T-helper 2 cell treated with Interferon-gamma antibody and Interleukin-4, amounts not matched to agents 100 ng/mL and 5 ng/mL, for 36 hours (primary cell): ENCODE measurements at regions not wholly inside any gene's neighbourhood (a gene's known extent, or its start where the extent isn't known, plus 50 kb on each side); places are given as distances from the start of the nearest gene placed in this dataset.
"Not testable (repeated sequence)": the region's sequence is repeated elsewhere in the genome, so short reads cannot be mapped to it uniquely, and the experiment has no call there.

Source experiments
- intact Hi-C: fragments of 100-400 bp; cut with micrococcal nuclease; formaldehyde crosslinking; loops from one replicate; pipeline ENCODE4 v1.15.1; 2023

DNA sequence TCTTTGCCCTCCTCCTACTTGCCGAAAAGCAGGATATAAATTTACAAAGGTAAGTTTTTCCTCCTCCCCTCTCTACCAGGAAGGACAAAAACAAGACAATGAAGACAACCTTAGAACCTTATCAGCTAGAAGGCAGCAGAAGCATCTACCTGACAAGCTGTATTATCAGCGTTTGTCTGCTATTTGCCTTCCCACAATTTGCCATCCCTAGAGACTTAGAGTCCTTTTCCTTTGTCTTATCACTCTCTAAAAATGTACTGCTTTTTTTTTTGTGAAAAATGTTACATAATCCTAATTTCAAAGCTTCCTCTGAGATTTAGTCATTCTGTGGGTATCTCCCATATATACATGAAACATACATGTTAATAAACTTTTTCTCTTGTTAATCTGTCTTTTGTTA lies 176.9 kb upstream of the PROK2 start:
- intact Hi-C loops = no loop called here

DNA sequence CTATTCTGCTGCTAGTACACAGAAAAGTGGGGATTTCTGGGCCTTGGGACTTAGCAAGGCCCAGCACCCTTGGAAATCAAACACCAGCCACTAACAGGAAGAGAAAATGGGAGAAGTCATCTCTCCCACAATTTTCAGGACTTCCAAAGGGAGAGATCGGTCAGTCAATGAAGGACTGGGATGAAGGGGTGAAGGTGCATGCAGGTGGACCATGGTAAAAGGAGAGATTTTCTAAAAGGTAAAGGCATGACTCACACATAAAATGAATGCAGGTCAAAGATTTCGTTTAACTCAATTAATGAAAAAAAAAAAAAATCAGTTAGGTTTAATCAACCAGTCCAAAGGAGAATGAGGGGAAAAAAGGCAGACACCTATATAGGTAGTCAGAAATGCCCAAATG lies 176.4 kb upstream of the PROK2 start:
- intact Hi-C loops = no loop called here

DNA sequence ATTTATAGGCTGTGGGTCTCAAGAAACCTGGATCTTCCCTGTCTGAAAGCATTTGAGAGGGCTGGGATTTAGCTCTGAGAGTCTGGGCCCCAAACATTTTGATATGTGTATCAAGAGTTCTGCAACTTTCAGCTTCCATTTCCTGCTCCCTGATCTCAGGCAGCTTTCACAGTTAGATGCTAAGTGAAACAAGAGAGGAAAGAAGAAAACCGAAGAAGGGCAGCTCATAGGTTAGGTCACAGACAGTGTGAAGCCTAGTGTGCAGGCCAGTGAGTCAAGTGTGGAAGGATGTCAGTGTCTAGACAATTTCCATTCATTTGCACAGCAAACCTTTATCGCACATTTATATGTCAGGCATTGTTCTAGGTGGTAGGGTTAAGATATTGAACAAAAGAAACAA lies 173.6 kb upstream of the PROK2 start:
- intact Hi-C loops = loop anchor here (10.0 kb wide), 1 partner anchor 76 kb away; no protein-coding TSS in a partner anchor

DNA sequence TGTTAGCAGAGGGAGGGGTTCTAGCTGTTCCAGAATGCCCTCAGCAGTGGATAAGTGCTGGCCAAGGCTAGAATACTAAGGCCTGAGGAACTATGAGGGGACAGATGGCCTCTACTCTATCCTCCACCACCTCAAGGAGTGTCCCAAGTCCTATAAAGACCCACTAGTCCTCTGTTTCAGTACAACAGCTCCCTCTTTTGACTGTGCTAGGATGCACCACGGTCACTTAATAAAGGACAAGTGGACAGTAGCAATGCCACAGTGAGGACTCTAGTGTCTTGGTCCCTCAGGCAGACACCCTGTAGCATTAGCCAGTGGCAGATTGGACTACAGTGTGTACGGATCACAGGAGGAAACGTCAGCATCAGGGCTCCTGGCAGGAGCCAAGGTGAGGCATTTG lies 171.8 kb upstream of the PROK2 start:
- intact Hi-C loops = loop anchor here (10.0 kb wide), 1 partner anchor 78 kb away; no protein-coding TSS in a partner anchor

DNA sequence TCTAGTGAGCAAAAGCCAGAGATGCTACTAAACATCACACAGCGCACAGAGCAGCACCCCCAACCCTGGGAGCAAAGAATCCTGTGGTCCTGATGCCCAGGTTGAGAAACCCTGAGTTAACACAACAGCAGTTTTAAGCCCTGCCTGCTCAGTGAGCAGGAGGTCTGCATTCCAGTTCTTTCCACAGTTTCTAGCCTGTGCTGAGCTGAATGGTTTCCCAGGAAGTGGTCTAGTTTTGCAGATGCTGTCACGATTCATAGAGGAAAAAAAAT lies 171.1 kb upstream of the PROK2 start:
- intact Hi-C loops = loop anchor here (10.0 kb wide), 1 partner anchor 79 kb away; no protein-coding TSS in a partner anchor

DNA sequence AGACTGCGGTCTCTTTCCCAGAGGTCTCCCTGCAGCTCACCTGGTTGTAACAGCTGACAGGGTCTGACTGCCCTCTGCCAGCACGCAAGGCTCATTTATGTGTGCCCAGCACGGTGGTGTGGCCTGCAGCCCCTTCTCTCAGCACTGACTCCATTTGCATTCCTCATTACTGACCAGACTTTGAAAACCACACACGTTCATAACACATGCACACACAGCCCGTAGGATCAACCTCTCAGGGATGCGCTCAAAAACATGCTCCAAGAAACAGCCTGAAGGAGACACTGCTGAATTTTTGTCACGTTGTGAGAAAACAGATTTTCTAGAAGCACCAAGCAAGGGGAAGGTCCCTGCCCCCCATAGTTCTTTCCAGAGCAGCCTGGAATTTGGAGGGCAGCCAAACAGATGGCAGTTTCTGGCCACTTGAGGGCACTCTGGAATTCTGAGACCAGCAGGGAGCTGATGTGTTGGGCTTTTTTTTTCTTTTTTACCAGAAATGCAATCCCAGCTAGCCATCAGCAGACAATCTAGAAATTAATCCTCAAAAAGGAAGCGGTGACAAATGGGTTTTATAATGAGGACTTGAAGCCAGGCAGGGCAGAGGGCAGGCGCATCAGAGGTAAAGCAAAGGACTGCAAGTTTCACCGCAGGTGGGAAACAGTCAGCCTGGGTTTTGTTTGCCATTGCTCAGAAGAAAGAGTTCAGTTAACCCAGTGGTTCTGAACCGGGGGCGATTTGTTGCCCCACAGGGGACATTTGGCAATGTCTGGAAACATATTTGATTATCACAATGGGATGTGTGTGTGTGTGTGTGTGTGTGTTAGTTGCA lies 170.5 kb upstream of the PROK2 start:
- intact Hi-C loops = loop anchor here (10.0 kb wide), 1 partner anchor 79 kb away; no protein-coding TSS in a partner anchor

DNA sequence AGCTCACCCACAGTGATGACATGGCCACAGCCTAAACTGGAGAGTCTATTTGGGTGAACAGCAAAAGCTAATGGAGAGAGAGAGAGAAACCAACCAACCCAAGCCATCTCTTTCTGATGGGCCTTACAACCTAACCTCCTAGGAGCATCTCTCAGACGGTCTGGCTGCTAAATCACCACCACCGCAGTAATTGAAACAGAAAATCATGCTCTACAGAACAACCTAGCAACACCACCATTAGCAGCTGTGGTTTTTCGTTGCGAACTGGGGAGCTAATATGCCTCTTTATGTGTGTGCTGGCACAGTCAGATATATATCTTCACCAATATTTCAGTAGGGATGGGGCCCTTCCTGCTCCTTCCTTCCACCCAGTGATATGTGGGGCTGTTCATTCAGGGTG lies 166.9 kb upstream of the PROK2 start:
- intact Hi-C loops = loop anchor here (10.0 kb wide), 1 partner anchor 83 kb away; no protein-coding TSS in a partner anchor

DNA sequence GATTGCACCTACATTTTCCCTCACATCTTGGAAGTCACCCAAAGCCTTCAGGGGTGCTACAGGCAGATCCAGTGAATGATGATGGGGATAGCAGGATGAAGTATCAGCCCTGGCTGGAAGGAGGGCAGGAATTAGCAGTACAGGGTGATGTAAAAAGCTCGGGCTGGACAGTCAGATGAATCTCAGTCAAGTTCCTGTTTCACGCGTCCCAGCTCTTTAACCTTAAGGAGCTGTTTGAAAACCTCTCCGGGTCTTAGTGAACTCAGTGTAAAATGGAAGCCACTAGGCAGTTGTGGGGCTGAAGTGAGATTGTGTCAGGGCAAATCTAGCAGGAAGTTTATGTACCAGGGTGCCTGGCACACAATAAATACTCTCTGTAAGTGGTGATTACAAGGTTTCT lies 166.4 kb upstream of the PROK2 start:
- intact Hi-C loops = loop anchor here (10.0 kb wide), 1 partner anchor 83 kb away; no protein-coding TSS in a partner anchor

DNA sequence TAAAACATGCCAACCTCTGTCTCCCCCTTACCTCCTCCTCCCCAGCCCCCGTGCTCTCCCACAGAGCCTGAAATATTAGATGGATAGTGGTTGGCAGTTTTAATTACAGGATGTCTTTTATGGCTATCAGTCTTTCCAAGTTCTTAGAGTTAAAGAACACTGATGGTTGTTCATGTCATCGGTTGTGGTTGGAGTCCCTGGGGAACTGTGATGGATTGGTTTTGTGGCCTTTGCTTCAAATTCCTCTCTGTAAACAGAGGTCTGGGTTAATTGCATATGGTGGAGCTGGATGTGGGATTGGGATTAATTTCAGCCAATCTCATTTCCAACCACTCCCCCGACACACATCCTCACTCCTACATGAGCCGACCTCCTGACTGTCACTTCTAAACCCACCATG lies 164.5 kb upstream of the PROK2 start:
- intact Hi-C loops = no loop called here

DNA sequence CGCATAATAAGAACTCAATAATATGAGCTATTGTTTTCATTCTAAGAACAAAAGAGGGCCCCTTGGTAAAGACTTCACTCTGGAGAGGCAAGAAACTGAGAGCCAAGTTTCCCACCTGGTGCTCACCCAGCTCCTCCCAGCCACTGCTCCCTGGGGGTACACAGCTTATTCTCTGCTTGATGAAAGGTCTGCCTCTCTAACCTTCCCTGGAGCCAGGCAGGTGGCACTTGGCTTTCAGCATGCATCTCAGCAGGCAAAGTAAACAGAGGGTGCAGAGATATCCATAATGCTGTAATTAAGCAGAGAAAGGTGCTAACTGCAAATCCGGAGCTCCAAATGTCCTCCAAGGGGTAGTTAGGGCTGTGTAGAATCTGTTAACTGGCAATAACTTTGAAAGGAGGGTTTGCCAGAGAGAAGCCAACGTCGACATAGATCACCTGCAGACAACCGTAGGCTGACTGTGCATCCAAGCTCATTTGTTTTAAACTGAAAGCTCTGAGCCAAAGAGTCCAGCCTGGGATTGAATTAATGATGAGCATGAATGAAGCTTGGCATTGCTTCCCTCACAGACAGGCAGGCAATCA lies 159.6 kb upstream of the PROK2 start:
- intact Hi-C loops = no loop called here

DNA sequence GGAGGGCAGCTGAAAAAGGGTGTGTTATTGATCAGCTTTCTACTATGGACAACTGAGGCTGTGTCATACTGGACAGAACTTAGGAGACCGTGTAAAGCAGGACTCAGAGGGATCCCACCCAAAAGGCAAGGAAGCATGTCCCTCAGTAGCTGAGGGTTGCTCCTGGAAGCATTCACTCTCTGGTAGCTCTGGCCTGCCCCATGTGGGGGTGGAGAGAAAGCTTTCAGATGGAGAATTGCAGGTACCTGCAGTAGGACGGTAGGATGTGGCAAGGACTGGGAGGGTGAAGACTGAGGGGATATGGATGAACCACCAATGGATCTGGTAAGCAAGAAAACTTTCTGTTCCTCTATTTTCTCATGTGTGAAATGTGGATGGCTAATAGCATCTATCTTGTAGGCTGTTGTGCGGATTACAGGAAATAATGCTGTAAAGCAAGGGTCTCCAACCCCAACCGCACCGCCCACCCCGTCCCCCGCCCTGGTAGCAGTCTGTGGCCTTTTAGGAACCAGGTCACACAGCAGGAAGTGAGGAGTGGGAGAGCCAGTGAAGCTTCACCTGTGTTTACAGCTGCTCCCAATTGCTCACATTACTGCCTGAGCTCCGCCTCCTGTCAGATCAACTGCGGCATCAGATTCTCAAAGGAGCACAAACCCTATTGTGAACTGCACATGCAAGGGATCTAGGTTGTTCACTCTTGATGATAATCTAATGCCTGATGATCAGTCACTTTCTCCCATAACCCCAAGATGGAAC lies 157.7 kb upstream of the PROK2 start:
- intact Hi-C loops = no loop called here

DNA sequence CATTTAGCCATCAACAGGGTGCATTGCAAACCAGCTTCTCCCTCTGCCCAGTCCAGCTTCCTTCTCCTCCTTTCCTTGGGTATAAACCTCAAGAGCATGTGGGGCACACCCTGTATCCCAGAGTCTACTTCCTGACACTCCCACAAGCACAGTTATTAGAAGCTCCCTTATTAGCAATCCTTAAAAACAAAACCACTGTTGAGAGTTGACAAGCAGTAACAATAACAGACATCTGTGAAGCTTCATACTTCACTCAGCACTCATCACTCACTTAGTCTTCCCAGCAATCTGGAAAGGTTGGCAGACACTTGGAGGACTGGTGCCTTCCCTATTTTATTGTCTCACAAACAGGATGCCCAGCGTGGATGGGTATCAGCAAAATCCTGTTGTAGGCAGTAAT lies 155.5 kb upstream of the PROK2 start:
- intact Hi-C loops = no loop called here

DNA sequence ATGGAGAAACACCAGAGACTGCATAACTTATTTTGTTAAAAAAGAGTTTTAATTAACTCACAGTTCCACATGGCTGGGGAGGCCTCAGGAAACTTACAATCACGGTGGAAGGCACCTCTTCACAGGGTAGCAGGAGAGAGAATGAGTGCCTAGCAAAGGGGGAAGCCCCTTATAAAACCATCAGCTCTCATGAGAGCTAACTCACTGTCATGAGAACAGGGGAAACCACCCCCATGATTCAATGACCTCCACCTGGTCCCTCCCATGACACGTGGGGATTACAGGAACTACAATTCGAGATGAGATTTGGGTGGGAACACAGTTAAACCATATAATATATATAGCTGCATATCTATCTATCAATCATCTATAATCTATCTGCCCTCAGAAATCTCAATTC lies 153.1 kb upstream of the PROK2 start:
- intact Hi-C loops = not testable (repeated sequence)

DNA sequence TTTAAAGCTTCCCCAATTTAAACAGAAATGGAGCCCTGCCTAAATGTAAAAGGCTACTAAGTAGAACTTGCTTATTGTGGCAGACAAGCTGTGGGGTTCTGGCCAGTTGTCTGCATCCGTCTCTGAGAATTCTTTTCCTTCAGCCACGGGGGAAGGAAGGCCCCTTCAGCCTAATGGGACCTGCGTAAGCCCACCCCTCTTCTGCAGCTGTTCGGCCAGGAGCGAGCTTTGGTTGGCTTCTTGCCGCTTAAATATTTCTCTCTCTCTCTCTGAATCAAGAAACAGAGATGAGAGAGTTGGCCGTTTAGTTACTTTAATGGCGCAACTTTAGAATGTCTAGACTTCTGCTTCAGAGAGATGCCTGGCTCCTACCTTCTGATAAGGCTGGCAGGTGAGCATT lies 151.7 kb upstream of the PROK2 start:
- intact Hi-C loops = no loop called here

DNA sequence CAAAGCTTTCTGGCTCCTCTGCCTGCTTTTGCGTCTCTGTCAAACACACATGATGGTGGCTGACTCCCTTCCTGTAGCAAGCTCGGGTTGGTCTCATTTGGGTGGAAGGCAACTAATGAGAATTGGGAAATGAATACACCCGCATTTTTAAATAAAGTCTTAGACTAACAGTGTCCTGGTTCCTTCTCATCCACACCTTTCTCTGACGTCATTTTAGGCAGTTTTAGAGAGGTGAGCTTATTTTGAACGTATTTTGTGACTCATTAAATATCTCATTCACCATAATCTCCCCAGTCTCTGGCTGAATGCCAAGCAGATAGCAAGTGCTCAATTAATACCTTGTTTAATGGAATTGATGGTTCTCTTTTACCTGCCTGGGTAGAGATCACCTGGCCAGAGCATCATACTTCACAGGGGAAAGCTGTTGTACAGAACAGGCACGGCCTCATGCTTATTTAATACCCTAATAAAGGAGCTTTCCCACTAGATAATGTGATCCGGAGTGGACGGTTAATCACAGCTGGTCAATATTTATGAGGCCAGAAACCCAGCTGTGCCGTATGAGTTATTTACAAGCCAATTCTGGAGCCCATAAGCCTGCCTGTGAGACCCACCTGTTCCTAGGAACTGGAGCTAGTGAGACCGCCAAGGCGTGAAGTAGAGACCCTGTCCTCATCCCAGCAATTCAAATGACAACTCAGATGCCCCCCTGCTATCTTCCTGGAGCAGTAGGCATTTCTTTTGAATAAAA lies 149.7 kb upstream of the PROK2 start:
- intact Hi-C loops = no loop called here

DNA sequence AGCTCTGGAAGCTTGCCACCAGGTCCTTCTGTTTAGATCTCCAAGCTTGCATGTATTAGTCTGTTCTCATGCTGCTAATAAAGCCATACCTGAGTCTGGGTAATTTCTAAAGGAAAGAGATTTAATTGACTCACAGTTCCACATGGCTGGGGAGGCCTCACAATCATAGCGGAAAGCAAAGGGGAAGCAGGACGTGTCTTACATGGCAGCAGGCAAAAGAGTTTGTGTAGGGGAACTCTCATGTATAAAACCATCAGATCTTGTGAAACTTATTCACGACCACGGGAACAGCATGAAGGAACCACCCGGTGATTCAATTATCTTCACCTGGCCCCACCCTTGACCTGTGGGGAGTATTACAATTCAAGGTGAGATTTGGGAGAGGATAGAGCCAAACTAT lies 147.0 kb upstream of the PROK2 start:
- intact Hi-C loops = no loop called here

DNA sequence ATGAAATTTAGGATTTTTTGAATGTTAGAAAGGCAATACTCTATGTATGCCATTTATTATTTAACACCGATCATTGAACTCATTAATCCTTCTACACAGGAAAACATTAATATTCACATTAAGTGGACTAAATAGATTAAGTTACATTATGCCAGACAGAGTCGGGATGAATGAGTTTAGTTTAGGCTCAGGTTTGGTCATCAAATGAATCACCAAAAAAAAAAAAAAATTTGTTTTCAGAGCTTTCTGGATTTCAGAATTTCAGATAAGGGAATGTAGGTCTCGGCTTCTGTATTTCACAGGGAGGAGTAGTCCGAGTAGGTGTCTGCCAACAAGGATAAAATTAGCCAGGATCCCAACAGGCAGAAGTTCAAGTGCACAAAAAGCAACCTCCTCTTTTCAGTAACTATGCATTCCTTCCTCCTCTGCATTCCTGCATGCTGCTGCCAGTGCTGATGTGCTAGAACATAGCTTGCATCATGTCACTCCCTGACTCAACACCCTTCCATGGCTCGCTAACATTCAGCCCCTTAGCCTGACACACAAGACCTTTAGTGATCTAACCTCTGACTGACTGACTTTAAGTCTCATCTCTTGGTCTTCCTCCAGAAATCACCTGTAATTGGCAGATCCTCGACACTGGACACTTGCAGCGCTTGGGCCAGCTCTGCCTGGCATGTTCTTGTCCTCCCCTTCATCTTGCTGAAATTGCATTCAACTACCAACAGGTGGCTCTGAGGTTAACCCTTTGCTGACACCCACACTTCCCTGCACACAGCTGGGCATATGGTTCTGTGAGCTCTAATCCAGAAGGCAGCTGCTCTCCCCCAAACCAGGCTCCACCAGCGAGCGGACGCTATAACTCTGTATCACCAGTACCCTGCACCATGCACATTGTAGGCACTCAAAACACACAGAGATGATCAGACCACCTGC lies 145.4 kb upstream of the PROK2 start:
- intact Hi-C loops = loop anchor here (1.0 kb wide), 1 partner anchor 892 kb away; no protein-coding TSS in a partner anchor

DNA sequence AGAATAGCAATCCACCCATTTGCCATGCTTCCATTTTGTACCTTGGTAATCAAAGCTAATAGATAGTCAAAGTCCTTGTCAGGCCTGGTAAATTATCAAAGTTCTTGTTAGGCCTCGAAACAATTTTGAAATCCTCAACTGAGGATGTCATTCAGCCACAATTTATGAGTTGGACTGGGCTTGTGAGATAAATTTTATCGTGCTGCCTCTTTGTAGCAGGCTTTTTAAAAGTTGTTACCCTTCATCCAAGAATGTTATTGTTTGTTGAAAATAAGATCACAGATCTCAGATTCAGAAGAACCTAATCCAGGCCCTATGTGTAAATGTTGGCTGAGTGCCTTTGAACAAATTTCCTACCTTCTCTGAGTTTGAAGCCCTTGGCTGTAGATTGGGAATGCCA lies 143.3 kb upstream of the PROK2 start:
- intact Hi-C loops = no loop called here

DNA sequence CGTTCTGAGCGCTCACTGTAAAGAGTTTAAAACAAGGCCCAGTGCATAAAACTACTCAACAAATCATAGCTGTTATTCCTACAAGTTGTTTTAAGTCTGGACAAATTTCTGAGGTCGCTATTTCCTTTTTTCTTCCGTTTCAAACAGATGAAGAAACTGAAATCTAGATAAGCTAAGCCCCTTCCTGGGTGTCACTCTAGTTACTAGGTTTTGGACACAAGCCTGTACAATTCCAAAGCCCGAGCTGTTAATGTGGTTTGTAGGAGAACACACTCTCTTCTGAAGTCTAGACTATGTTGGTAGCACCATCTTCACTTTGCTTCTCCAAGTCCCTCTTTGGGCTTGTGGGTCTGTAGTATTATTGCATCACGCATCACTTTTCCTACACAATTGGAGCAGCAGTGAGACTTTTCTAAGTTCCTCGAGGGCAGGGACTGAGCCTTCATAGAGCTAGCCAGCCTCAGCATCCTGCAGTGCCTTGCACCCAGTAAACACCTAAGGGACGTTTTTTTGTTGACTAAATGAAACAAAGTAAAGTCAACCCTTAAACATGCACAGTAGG lies 142.6 kb upstream of the PROK2 start:
- intact Hi-C loops = no loop called here

DNA sequence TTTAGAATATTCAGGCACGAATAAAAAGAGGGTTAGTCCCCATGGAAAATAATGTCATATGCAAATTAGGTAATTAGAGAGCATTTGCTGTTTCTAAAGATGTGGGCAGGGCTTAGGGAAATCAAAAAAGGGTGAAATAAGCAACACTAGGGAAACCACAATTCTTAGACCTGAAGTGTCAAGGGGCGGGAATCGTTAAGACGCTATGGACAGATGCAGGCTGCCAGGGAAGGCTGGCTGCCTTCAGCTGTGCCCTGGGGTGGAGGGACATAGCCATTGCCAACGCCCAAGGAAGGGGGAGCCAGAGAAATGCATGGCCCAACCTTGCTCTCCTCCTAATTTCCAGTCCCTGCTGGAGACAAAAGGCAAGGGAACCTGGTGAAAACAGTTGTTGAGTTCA lies 141.7 kb upstream of the PROK2 start:
- intact Hi-C loops = no loop called here
